ENCODE measurements at regions not wholly inside any gene's neighbourhood (a gene's known extent, or its start where the extent isn't known, plus 50 kb on each side); places are given as distances from the start of the nearest gene placed in this dataset.
A peak's percentile ranks its signal among the peaks of the same experiment; 100 is the strongest.
"Not testable (repeated sequence)": the region's sequence is repeated elsewhere in the genome, so short reads cannot be mapped to it uniquely, and the experiment has no call there.

DNA sequence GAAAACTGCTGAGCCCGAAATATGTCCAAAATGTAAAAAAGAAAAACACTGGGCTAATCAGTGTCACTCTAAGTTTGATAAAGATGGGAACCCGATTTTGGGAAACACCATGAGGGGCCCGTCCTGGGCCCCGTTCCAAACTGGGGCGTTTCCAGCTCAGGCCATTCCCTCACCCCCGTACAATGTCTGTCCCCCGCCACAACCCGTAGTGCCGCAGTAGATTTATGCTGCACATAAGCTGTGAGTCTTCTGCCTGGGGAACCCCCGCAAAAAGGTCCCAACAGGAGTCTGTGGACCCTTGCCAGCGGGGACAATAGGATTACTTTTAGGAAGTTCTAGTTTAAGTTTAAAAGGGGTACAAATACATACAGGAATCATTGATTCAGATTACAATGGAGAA is 275.5 kb downstream of the C7orf25 start:
- H3K9me3 ChIP-seq (ENCODE audit: low read length); H3K4me3 ChIP-seq (ENCODE audit: low read depth in 1 of 2, low read length in 2 of 2); H3K36me3 ChIP-seq (ENCODE audit: insufficient read depth, low read length); H3K27me3 ChIP-seq (ENCODE audit: control insufficient read depth in 1 of 2, insufficient read depth in 2 of 2, low read length in 2 of 2); H3K4me1 ChIP-seq (ENCODE audit: insufficient read depth, low read length); H3K27ac ChIP-seq (ENCODE audit: low read depth, low read length); H3K9ac ChIP-seq (ENCODE audit: low read length): not testable (repeated sequence)

DNA sequence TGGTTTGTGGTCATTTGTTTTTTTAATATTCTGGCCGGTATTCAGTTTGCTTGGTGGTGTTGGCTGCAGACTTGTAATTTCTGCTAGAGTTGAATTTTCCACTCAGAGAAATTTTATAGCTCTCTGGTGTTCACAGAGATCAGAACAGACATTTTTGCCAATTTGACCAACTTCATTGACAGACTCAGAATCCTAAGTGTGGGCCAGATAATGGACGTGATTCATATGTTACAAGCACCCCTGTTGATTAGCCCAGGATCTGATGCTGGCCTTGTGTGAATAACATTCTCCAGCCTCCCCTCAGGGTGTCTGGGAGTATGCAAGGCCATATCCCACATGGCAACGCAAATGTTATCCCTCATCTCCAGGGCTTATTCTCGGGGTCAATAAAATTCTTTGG is 283.8 kb downstream of the C7orf25 start:
- H3K4me1 ChIP-seq (ENCODE audit: insufficient read depth, low read length), result peaks cover 29% of the 10 kb centered on the region
- H3K4me3 ChIP-seq (ENCODE audit: low read depth in 1 of 2, low read length in 2 of 2), result no peak overlapping the region
- H3K9ac ChIP-seq (ENCODE audit: low read length), result no peak overlapping the region
- no peaks in the 10 kb centered on the region for H3K27me3 ChIP-seq (ENCODE audit: control insufficient read depth in 1 of 2, insufficient read depth in 2 of 2, low read length in 2 of 2)
- H3K27ac ChIP-seq (ENCODE audit: low read depth, low read length), result no peak overlapping the region
- no peaks in the 10 kb centered on the region for H3K9me3 ChIP-seq (ENCODE audit: low read length)
- H3K36me3 ChIP-seq (ENCODE audit: insufficient read depth, low read length), result no peaks in the 10 kb centered on the region

DNA sequence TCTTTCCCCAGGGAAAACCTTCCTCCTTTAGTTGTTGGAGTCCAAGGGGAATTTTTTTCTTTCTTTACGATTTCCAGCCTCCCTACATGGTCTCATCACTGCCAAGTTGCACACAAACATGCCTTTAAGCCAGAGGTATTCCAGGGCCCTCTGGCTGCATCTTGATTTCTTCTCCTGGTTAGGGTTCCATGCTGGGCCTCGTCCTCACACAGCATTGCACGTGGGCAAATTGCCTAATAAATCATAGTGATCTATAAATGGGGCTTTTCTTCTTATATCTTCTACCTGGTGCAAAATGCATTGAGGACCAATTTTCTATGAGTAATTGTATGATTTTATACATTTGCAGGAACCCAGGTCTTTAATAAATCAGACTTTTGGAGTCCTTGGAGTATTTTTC is 284.2 kb downstream of the C7orf25 start:
- no peak overlapping the region for H3K9ac ChIP-seq (ENCODE audit: low read length)
- no peaks in the 10 kb centered on the region for H3K27me3 ChIP-seq (ENCODE audit: control insufficient read depth in 1 of 2, insufficient read depth in 2 of 2, low read length in 2 of 2)
- no peak overlapping the region for H3K27ac ChIP-seq (ENCODE audit: low read depth, low read length)
- H3K9me3 ChIP-seq (ENCODE audit: low read length), result no peaks in the 10 kb centered on the region
- peaks cover 29% of the 10 kb centered on the region for H3K4me1 ChIP-seq (ENCODE audit: insufficient read depth, low read length)
- no peak overlapping the region for H3K4me3 ChIP-seq (ENCODE audit: low read depth in 1 of 2, low read length in 2 of 2)
- no peaks in the 10 kb centered on the region for H3K36me3 ChIP-seq (ENCODE audit: insufficient read depth, low read length)

DNA sequence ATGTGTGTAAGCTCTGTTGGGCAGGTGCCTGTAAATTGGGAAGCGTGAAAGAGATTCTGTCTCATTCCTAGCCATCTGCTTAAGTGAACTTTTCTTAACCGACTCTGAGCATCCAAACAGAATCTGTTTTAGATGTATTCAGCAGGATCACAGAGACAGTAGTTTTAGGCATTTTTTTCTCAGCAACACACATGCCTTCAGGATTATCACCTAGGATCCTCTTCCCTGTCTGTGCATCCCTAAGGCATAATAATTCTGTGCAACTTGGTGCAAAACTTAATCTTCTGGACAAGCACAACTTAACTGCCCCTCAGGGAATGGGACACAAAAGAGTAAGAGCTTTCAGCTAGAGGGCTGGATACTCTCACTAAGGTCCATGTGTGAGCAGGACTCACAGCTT is 284.8 kb downstream of the C7orf25 start:
- Histone ChIP-seq H3K4me3 (ENCODE audit: low read depth in 1 of 2, low read length in 2 of 2) (no peak overlapping the region), H3K27ac (ENCODE audit: low read depth, low read length) (no peak overlapping the region), H3K9ac (ENCODE audit: low read length) (no peak overlapping the region)

DNA sequence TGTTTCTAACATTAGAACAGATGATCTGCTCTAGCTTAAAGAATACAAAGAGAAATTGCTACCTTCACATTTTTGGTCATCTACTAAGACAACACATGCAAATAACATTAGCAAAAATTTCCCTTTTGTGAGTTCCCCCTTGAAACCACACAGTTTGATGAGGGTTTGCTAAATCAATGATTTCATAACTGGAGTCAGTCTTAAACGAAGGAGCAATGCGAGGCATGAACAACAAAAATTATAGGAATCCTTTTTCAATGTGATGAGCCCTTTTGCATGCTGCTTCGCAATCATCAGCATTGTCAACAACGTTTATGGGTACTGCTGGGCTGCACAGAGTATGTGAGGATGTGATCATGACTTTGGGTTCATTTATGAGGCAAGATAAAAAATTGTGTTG is 286.4 kb downstream of the C7orf25 start:
- no peak overlapping the region for H3K27ac ChIP-seq (ENCODE audit: low read depth, low read length)
- peaks cover 43% of the 10 kb centered on the region for H3K4me1 ChIP-seq (ENCODE audit: insufficient read depth, low read length)
- no peaks in the 10 kb centered on the region for H3K27me3 ChIP-seq (ENCODE audit: control insufficient read depth in 1 of 2, insufficient read depth in 2 of 2, low read length in 2 of 2)
- H3K9me3 ChIP-seq (ENCODE audit: low read length), result no peaks in the 10 kb centered on the region
- H3K4me3 ChIP-seq (ENCODE audit: low read depth in 1 of 2, low read length in 2 of 2), result no peak overlapping the region
- H3K36me3 ChIP-seq (ENCODE audit: insufficient read depth, low read length), result no peaks in the 10 kb centered on the region
- H3K9ac ChIP-seq (ENCODE audit: low read length), result no peak overlapping the region

More for the DNA sequence above, 284.8 kb downstream of the C7orf25 start:
- no peaks in the 10 kb centered on the region for H3K36me3 ChIP-seq (ENCODE audit: insufficient read depth, low read length)
- no peaks in the 10 kb centered on the region for H3K9me3 ChIP-seq (ENCODE audit: low read length)
- H3K4me1 ChIP-seq (ENCODE audit: insufficient read depth, low read length), result peaks cover 29% of the 10 kb centered on the region
- H3K27me3 ChIP-seq (ENCODE audit: control insufficient read depth in 1 of 2, insufficient read depth in 2 of 2, low read length in 2 of 2), result no peaks in the 10 kb centered on the region

DNA sequence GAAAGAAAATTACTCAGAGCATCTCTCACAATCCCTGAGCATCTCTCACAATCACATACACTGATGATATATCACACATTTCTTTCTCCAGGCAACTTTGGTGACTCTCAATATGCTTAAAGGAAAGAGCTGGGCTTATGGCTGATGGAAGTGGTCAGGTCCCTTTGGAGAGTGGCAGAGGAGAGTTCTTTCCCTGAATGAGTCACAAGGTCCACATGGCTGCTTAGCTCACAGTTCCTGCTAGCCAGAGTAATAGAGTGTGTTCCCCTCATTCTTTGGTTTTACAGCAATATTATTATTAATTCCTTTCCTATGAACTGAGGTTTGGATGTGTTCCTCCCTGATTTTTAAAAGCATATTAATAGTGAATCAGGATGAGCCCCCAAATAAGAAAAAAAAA is 287.4 kb downstream of the C7orf25 start:
- H3K27me3 ChIP-seq (ENCODE audit: control insufficient read depth in 1 of 2, insufficient read depth in 2 of 2, low read length in 2 of 2), result no peaks in the 10 kb centered on the region
- no peaks in the 10 kb centered on the region for H3K36me3 ChIP-seq (ENCODE audit: insufficient read depth, low read length)
- H3K4me1 ChIP-seq (ENCODE audit: insufficient read depth, low read length), result peaks cover 51% of the 10 kb centered on the region
- H3K27ac ChIP-seq (ENCODE audit: low read depth, low read length), result no peak overlapping the region
- no peaks in the 10 kb centered on the region for H3K9me3 ChIP-seq (ENCODE audit: low read length)
- no peak overlapping the region for H3K9ac ChIP-seq (ENCODE audit: low read length)
- no peak overlapping the region for H3K4me3 ChIP-seq (ENCODE audit: low read depth in 1 of 2, low read length in 2 of 2)

DNA sequence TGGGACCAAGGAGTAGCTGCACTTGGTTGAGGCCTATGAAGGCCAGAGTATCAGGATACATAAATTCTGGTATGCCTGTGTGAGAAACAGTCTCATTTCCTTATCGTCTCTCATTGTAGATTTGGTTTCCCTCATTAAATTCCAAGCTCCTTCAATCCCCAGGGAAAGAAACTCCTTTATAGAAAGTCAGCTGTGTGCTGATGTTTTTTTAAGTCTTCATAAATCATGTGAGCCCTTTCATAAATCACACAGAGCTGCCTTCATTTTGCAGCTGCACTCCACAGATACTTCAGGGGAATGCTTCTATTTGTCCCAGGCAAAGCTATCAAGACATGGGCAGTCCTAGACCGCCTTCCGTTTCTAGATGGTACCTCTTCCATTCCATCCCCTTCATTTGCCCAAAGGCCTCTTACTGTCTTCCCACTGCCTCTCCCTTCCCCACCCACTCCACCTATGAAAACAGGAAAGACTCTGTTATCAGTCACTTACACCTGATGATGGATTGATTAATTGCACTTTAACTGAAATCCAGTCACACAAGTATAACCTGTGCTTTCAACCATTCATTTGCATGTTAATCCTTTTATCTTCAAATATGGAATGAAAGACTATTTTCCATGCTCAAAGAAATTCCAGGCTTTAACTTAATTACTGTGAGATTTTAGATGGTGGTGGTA is 290.2 kb downstream of the C7orf25 start:
- Histone ChIP-seq H3K4me1 (ENCODE audit: insufficient read depth, low read length) (peaks cover 41% of the 10 kb centered on the region), H3K27me3 (ENCODE audit: control insufficient read depth in 1 of 2, insufficient read depth in 2 of 2, low read length in 2 of 2) (no peaks in the 10 kb centered on the region), H3K9ac (ENCODE audit: low read length) (no peak overlapping the region), H3K36me3 (ENCODE audit: insufficient read depth, low read length) (no peaks in the 10 kb centered on the region), H3K9me3 (ENCODE audit: low read length) (no peaks in the 10 kb centered on the region), H3K4me3 (ENCODE audit: low read depth in 1 of 2, low read length in 2 of 2) (no peak overlapping the region), H3K27ac (ENCODE audit: low read depth, low read length) (no peak overlapping the region)

DNA sequence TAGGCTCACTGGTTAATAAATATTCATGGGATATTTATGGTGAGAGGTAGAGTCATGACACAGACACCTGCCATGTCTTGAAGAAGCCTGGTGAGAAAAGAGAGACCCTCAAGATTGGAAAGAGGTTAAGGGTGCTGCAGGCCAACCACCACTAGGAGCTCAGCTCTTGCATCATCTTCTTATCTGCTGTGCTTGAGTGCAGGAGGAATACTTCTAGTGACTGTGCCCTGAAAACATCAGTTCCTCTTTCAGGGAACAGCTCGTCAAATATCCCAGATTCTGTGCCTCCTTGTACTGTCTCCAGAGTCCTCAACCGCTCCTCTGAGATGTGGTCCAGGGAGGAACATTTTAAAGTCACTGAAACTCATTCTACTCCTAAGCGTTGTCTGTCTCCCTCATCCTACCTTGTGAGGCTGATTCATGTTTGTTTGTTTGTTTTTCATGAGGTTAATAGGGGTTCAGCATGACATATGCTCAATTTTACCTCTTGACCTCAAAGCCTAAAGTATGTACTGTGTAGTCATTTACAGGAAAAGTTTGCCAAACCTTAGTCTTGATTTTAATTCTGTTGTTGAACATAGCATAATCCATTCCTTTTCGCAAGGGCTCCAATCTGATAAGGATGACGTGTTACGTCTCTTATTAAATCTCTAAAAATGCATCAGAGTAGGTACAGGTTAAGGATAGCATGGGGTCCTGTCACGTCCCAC is 293.1 kb downstream of the C7orf25 start:
- Histone ChIP-seq H3K4me1 (ENCODE audit: insufficient read depth, low read length) (peaks cover 31% of the 10 kb centered on the region), H3K9me3 (ENCODE audit: low read length) (no peaks in the 10 kb centered on the region), H3K27me3 (ENCODE audit: control insufficient read depth in 1 of 2, insufficient read depth in 2 of 2, low read length in 2 of 2) (no peaks in the 10 kb centered on the region), H3K27ac (ENCODE audit: low read depth, low read length) (no peak overlapping the region), H3K9ac (ENCODE audit: low read length) (no peak overlapping the region), H3K4me3 (ENCODE audit: low read depth in 1 of 2, low read length in 2 of 2) (no peak overlapping the region), H3K36me3 (ENCODE audit: insufficient read depth, low read length) (no peaks in the 10 kb centered on the region)

DNA sequence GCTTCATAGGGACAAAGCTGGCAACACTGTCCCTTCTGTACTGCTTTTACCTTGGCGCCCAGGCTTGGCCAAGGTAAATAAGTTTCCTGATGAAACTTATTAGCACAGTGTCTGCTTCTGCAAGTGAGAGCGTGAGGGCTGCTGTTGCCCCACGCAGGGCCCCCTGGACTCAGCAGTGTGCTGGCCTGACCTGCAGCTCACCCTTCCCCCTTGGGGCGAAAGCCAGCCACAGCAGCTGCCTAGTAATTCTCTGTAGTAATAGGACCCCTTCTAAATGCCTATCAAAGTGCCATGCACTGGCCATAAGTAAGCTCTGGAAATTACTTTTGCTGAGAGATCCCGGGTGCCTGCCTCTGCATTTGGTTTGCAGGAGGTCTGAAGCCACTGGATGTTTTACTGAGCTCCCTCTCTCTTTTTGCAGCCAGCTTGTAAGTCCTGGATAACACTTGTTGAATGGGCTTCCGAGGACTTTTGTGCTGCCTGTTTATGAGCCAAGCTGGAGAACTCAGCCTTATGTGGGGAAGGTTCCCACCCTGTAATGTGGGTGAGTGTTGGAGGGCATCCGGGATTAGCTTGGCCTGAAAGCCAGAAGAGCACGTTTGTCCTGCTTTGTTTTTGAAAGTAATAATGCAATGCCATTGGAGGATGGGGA is 293.9 kb downstream of the C7orf25 start:
- Histone ChIP-seq H3K9me3 (ENCODE audit: low read length) (no peaks in the 10 kb centered on the region), H3K27me3 (ENCODE audit: control insufficient read depth in 1 of 2, insufficient read depth in 2 of 2, low read length in 2 of 2) (no peaks in the 10 kb centered on the region), H3K36me3 (ENCODE audit: insufficient read depth, low read length) (no peaks in the 10 kb centered on the region), H3K9ac (ENCODE audit: low read length) (no peak overlapping the region), H3K4me1 (ENCODE audit: insufficient read depth, low read length) (peaks cover 36% of the 10 kb centered on the region), H3K27ac (ENCODE audit: low read depth, low read length) (peak overlapping the region; percentile 31), H3K4me3 (ENCODE audit: low read depth in 1 of 2, low read length in 2 of 2) (no peak overlapping the region)

DNA sequence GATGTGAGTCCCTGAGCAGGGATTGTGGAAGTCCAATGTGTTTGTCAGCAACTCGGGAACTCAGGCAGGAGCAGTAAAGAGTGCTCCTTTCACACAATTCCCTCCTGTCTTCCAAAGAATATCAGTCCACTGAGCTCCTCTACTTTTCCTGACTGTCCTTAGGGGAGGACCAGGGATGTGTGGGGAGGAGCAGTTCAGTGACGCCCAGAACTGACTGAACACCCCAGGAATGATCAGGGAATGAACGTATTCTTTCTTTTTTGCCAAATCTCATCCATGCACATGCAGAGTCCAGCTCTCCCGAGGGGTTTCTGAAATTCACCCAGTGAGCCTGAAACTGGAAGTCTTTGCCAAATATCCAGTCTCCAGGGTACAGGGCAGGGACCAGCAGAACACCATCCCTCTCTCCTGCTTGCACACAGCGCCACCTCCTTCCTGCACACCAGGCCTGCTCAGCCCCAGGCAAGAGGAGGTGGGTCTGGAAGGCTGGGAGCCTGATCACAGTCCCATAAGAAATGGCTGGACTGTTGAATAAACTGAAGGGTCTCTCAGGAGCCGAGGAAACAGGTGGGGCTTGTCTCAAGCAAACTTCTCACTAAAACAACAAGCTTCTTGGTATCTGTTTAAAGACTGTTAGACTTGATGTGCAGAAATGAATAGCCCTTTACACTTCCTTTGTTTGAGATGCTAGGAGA is 294.7 kb downstream of the C7orf25 start:
- no peak overlapping the region for H3K4me3 ChIP-seq (ENCODE audit: low read depth in 1 of 2, low read length in 2 of 2)
- peaks cover 43% of the 10 kb centered on the region for H3K4me1 ChIP-seq (ENCODE audit: insufficient read depth, low read length)
- no peaks in the 10 kb centered on the region for H3K27me3 ChIP-seq (ENCODE audit: control insufficient read depth in 1 of 2, insufficient read depth in 2 of 2, low read length in 2 of 2)
- H3K36me3 ChIP-seq (ENCODE audit: insufficient read depth, low read length), result no peaks in the 10 kb centered on the region
- no peak overlapping the region for H3K9ac ChIP-seq (ENCODE audit: low read length)
- peak overlapping the region; percentile 31 for H3K27ac ChIP-seq (ENCODE audit: low read depth, low read length)
- H3K9me3 ChIP-seq (ENCODE audit: low read length), result no peaks in the 10 kb centered on the region

DNA sequence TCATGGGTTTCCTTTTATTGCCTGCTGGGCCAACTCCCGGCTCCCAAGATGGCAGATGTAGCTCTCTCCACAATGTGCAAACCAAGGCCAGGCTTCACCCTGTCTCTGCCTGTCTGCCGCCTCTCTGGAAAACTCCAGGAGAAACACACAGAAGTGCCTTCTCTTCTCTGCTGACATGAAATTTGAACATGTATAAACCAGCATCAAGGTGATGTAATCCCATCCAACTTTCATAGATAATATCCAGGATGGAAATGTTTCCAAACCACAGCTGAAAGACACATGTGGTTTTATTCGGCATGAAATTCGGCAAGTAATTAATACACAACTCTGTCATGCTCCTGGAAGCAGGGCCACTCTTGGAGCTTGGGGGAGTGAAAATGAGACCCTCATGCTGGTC is 297.2 kb downstream of the C7orf25 start:
- Histone ChIP-seq H3K27ac (ENCODE audit: low read depth, low read length) (no peak overlapping the region), H3K9me3 (ENCODE audit: low read length) (no peaks in the 10 kb centered on the region), H3K9ac (ENCODE audit: low read length) (no peak overlapping the region), H3K36me3 (ENCODE audit: insufficient read depth, low read length) (no peaks in the 10 kb centered on the region), H3K4me3 (ENCODE audit: low read depth in 1 of 2, low read length in 2 of 2) (no peak overlapping the region), H3K27me3 (ENCODE audit: control insufficient read depth in 1 of 2, insufficient read depth in 2 of 2, low read length in 2 of 2) (no peaks in the 10 kb centered on the region), H3K4me1 (ENCODE audit: insufficient read depth, low read length) (peaks cover 31% of the 10 kb centered on the region)
